Esophagus squamous epithelium (tissue), 4 donors: ENCODE measurements at regions not wholly inside any gene's neighbourhood (a gene's known extent, or its start where the extent isn't known, plus 50 kb on each side); places are given as distances from the start of the nearest gene placed in this dataset.

Experiments used
- POLR2A ChIP-seq, 4 donors: fragments of 450-650 bp; IDR thresholded peaks; one replicate each; pipeline ENCODE4 v1.6.1; 2017; ENCODE audit warnings: antibody characterized with exemption in 4 of 4, mild to moderate bottlenecking in 4 of 4, moderate library complexity in 3 of 4
- TF ChIP-seq, protein P1 (sequence below), 6 experiments: fragments of 450-650 bp in 4 of 6; fragments of 200-600 bp in 2 of 6; sonication (generic) in 2 of 6; IDR thresholded peaks; one replicate each; pipeline ENCODE4 v1.5.1; 2016 to 2019; ENCODE audit warnings: antibody characterized with exemption in 6 of 6, mild to moderate bottlenecking in 4 of 6, moderate library complexity in 4 of 6

- TF ChIP-seq, protein P1, sequence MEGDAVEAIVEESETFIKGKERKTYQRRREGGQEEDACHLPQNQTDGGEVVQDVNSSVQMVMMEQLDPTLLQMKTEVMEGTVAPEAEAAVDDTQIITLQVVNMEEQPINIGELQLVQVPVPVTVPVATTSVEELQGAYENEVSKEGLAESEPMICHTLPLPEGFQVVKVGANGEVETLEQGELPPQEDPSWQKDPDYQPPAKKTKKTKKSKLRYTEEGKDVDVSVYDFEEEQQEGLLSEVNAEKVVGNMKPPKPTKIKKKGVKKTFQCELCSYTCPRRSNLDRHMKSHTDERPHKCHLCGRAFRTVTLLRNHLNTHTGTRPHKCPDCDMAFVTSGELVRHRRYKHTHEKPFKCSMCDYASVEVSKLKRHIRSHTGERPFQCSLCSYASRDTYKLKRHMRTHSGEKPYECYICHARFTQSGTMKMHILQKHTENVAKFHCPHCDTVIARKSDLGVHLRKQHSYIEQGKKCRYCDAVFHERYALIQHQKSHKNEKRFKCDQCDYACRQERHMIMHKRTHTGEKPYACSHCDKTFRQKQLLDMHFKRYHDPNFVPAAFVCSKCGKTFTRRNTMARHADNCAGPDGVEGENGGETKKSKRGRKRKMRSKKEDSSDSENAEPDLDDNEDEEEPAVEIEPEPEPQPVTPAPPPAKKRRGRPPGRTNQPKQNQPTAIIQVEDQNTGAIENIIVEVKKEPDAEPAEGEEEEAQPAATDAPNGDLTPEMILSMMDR (IDR thresholded peaks at IDR 0.05) = no peak
- no peak for TF ChIP-seq POLR2A (IDR thresholded peaks at IDR 0.05)
These were observed 813.4 kb downstream of the C6orf118 start for GRCh38 chr6:164495882-164496495.
